Osteoblast (primary cell): ENCODE measurements at regions not wholly inside any gene's neighbourhood (a gene's known extent, or its start where the extent isn't known, plus 50 kb on each side); places are given as distances from the start of the nearest gene placed in this dataset.
"Not testable (repeated sequence)": the region's sequence is repeated elsewhere in the genome, so short reads cannot be mapped to it uniquely, and the experiment has no call there.

ENCODE experiments used
- DNase-seq: peaks from one replicate; pipeline ENCODE4 v3.0.0; 2011; ENCODE audit warnings: low spot score, mixed read lengths; ENCODE audit not compliant: insufficient read length; ENCODE audit errors: missing footprints
- H2AFZ ChIP-seq: 2 replicates; pipeline ENCODE4 v1.6.0; 2011; ENCODE audit warnings: mild to moderate bottlenecking, low read length
- H3K27ac ChIP-seq: 2 replicates; pipeline ENCODE4 v1.5.1; 2011; ENCODE audit warnings: mild to moderate bottlenecking, low read depth, low read length, moderate library complexity
- H3K27me3 ChIP-seq: 2 replicates; pipeline ENCODE4 v1.6.0; 2012; ENCODE audit warnings: mild to moderate bottlenecking, control low read depth, inconsistent platforms, low read length, moderate library complexity; ENCODE audit not compliant: insufficient read depth
- H3K36me3 ChIP-seq: 2 replicates; pipeline ENCODE4 v1.5.1; 2011; ENCODE audit warnings: mild to moderate bottlenecking, low read length, control low read depth, moderate library complexity; ENCODE audit not compliant: insufficient read depth
- H3K4me1 ChIP-seq: 2 replicates; pipeline ENCODE4 v1.5.1; 2011; ENCODE audit warnings: mild to moderate bottlenecking, low read length, control low read depth, moderate library complexity; ENCODE audit not compliant: insufficient read depth
- H3K4me2 ChIP-seq: 2 replicates; pipeline ENCODE4 v1.6.0; 2011; ENCODE audit warnings: mild to moderate bottlenecking, low read length; ENCODE audit not compliant: insufficient read depth
- H3K4me3 ChIP-seq: fragments of 200-600 bp; sonication (generic); 3 replicates; pipeline ENCODE4 v1.5.1; 2012; ENCODE audit warnings: mild to moderate bottlenecking, low read length, inconsistent platforms; ENCODE audit not compliant: insufficient read depth
- H3K79me2 ChIP-seq: 2 replicates; pipeline ENCODE4 v1.6.0; 2012; ENCODE audit warnings: mild to moderate bottlenecking, low read length, control low read depth, inconsistent platforms; ENCODE audit not compliant: insufficient read depth
- H3K9me3 ChIP-seq: 2 replicates; pipeline ENCODE4 v1.5.1; 2011; ENCODE audit warnings: low read depth, low read length, control low read depth
- H4K20me1 ChIP-seq: 2 replicates; pipeline ENCODE4 v1.6.0; 2012; ENCODE audit warnings: mild to moderate bottlenecking, low read length, control low read depth; ENCODE audit not compliant: insufficient read depth
- CTCF ChIP-seq: IDR thresholded peaks from 2 replicates; pipeline ENCODE4 v1.5.1; 2011; ENCODE audit warnings: mild to moderate bottlenecking, low read depth, low read length, moderate library complexity; ENCODE audit errors: extremely low read depth

- Histone ChIP-seq H3K36me3 (no peaks in the 10 kb centered on the region), H3K4me2 (no peak overlapping the region), H3K9me3 (no peaks in the 10 kb centered on the region), H2AFZ (no peak overlapping the region), H3K4me1 (no peaks in the 10 kb centered on the region), H3K4me3 (no peak overlapping the region), H3K27me3 (no peaks in the 10 kb centered on the region), H4K20me1 (no peaks in the 10 kb centered on the region), H3K27ac (no peak overlapping the region), H3K79me2 (no peaks in the 10 kb centered on the region)
- DNase-seq: no peak
- no peak for TF ChIP-seq CTCF
Measured at GRCh38 chr6:15748341-15748740, 85.5 kb upstream of the DTNBP1 start.

GRCh38 chr6:15747354-15747883 lies 84.6 kb upstream of the DTNBP1 start:
- Histone ChIP-seq H2AFZ (no peak overlapping the region), H3K36me3 (no peaks in the 10 kb centered on the region), H3K4me2 (no peak overlapping the region)

GRCh38 chr6:15745781-15746180 lies 83.0 kb upstream of the DTNBP1 start:
- H3K36me3 ChIP-seq: no peaks in the 10 kb centered on the region
- no peak overlapping the region for H3K4me2 ChIP-seq
- no peaks in the 10 kb centered on the region for H3K79me2 ChIP-seq
- H3K4me1 ChIP-seq: no peaks in the 10 kb centered on the region
- no peak overlapping the region for H3K4me3 ChIP-seq
- no peaks in the 10 kb centered on the region for H3K9me3 ChIP-seq
- no peak for TF ChIP-seq CTCF
- no peaks in the 10 kb centered on the region for H4K20me1 ChIP-seq
- DNase-seq: no peak
- H2AFZ ChIP-seq: no peak overlapping the region
- no peak overlapping the region for H3K27ac ChIP-seq
- H3K27me3 ChIP-seq: no peaks in the 10 kb centered on the region

More at GRCh38 chr6:15747354-15747883, 84.6 kb upstream of the DTNBP1 start:
- H3K9me3 ChIP-seq: no peaks in the 10 kb centered on the region
- no peak for TF ChIP-seq CTCF
- no peak for DNase-seq
- H3K27me3 ChIP-seq: no peaks in the 10 kb centered on the region
- no peaks in the 10 kb centered on the region for H3K4me1 ChIP-seq
- no peak overlapping the region for H3K27ac ChIP-seq
- no peaks in the 10 kb centered on the region for H3K79me2 ChIP-seq
- no peak overlapping the region for H3K4me3 ChIP-seq
- H4K20me1 ChIP-seq: no peaks in the 10 kb centered on the region

- H2AFZ ChIP-seq: no peak overlapping the region
- H3K36me3 ChIP-seq: no peaks in the 10 kb centered on the region
- no peaks in the 10 kb centered on the region for H3K9me3 ChIP-seq
- no peak for DNase-seq
- H3K27ac ChIP-seq: no peak overlapping the region
- no peak overlapping the region for H3K4me2 ChIP-seq
- H3K79me2 ChIP-seq: no peaks in the 10 kb centered on the region
- no peak overlapping the region for H3K4me3 ChIP-seq
- no peaks in the 10 kb centered on the region for H3K4me1 ChIP-seq
- no peaks in the 10 kb centered on the region for H3K27me3 ChIP-seq
- TF ChIP-seq CTCF: no peak
- H4K20me1 ChIP-seq: no peaks in the 10 kb centered on the region
Measured at GRCh38 chr6:15744818-15745402, 82.1 kb upstream of the DTNBP1 start.

- H3K27me3 ChIP-seq, H2AFZ ChIP-seq, H3K4me1 ChIP-seq, H3K27ac ChIP-seq, H4K20me1 ChIP-seq, H3K9me3 ChIP-seq, H3K4me3 ChIP-seq, H3K4me2 ChIP-seq, DNase-seq, H3K79me2 ChIP-seq, H3K36me3 ChIP-seq: not testable (repeated sequence)
Measured at GRCh38 chr6:15742013-15742412, 79.2 kb upstream of the DTNBP1 start.
